Tibial nerve (tissue), 4 donors: ENCODE measurements at regions not wholly inside any gene's neighbourhood (a gene's known extent, or its start where the extent isn't known, plus 50 kb on each side); places are given as distances from the start of the nearest gene placed in this dataset.

ENCODE experiments used
- EP300 ChIP-seq, 2 donors: sonication (generic); formaldehyde crosslinking; IDR thresholded peaks; one replicate each; pipeline ENCODE4 v1.6.1; 2017; ENCODE audit warnings: antibody characterized with exemption in 2 of 2, mild to moderate bottlenecking in 1 of 2
- POLR2A ChIP-seq, 2 donors: fragments of 450-650 bp; IDR thresholded peaks; one replicate each; pipeline ENCODE4 v1.6.1; 2017; ENCODE audit warnings: antibody characterized with exemption in 2 of 2, mild to moderate bottlenecking in 2 of 2, moderate library complexity in 2 of 2
- TF ChIP-seq, protein P1 (sequence below), 5 experiments: fragments of 200-600 bp in 3 of 5; fragments of 450-650 bp in 2 of 5; sonication (generic) in 3 of 5; IDR thresholded peaks; one replicate each; pipeline ENCODE4 v1.5.1; 2016 to 2019; ENCODE audit warnings: antibody characterized with exemption in 5 of 5, mild to moderate bottlenecking in 3 of 5, moderate library complexity in 2 of 5

DNA sequence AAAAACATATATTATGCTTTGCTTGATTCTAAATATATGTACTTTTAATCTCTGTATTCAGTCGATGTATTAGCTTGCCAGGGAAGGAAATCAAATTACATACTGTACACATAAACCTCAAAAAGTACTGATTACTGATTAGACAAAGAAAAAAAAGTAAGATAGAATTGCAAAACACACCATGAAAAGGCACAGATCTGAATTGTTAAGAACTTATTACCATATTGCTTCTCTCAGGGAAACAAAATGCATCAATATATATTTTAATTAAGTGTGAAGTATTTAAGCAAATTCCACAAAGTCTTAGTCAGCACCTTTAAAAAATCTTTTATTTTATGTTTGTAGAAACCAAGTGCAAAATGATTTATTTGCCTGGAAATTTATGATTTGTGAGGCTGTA is 309.3 kb downstream of the RNF144A start:
- TF ChIP-seq, protein P1, sequence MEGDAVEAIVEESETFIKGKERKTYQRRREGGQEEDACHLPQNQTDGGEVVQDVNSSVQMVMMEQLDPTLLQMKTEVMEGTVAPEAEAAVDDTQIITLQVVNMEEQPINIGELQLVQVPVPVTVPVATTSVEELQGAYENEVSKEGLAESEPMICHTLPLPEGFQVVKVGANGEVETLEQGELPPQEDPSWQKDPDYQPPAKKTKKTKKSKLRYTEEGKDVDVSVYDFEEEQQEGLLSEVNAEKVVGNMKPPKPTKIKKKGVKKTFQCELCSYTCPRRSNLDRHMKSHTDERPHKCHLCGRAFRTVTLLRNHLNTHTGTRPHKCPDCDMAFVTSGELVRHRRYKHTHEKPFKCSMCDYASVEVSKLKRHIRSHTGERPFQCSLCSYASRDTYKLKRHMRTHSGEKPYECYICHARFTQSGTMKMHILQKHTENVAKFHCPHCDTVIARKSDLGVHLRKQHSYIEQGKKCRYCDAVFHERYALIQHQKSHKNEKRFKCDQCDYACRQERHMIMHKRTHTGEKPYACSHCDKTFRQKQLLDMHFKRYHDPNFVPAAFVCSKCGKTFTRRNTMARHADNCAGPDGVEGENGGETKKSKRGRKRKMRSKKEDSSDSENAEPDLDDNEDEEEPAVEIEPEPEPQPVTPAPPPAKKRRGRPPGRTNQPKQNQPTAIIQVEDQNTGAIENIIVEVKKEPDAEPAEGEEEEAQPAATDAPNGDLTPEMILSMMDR (IDR thresholded peaks at IDR 0.05) = no peak
- TF ChIP-seq POLR2A (IDR thresholded peaks at IDR 0.05) = no peak
- no peak for TF ChIP-seq EP300 (IDR thresholded peaks at IDR 0.05)
